OCI-LY1 (cell line): ENCODE measurements at regions not wholly inside any gene's neighbourhood (a gene's known extent, or its start where the extent isn't known, plus 50 kb on each side); places are given as distances from the start of the nearest gene placed in this dataset.

Source experiments
- H2AFZ ChIP-seq: fragments of 200-600 bp; sonication (generic), shearing (Covaris generic); 2 replicates; pipeline ENCODE4 v1.6.0; 2014; ENCODE audit warnings: antibody characterized with exemption, mild to moderate bottlenecking, low read length
- H3F3A ChIP-seq: fragments of 200-600 bp; sonication (generic), shearing (Covaris generic); 2 replicates; pipeline ENCODE4 v1.6.0; 2014; ENCODE audit warnings: mild to moderate bottlenecking, antibody characterized with exemption, low read length, moderate library complexity; ENCODE audit not compliant: insufficient read depth
- H3K27ac ChIP-seq: fragments of 200-600 bp; sonication (generic); 2 replicates; pipeline ENCODE4 v1.5.1; 2014; ENCODE audit warnings: low read length, mixed run types, mild to moderate bottlenecking, low read depth; ENCODE audit not compliant: poor library complexity, severe bottlenecking
- H3K27me3 ChIP-seq: fragments of 200-600 bp; sonication (generic); 2 replicates; pipeline ENCODE4 v1.6.0; 2014; ENCODE audit warnings: antibody characterized with exemption, mild to moderate bottlenecking, low read length, moderate library complexity; ENCODE audit not compliant: insufficient read depth
- H3K36me3 ChIP-seq: fragments of 200-600 bp; sonication (generic); 2 replicates; pipeline ENCODE4 v1.6.1; 2014; ENCODE audit warnings: mild to moderate bottlenecking, antibody characterized with exemption, low read length, moderate library complexity, mixed read lengths; ENCODE audit not compliant: insufficient read depth
- H3K4me1 ChIP-seq: fragments of 200-600 bp; sonication (generic); 2 replicates; pipeline ENCODE4 v1.5.1; 2014; ENCODE audit warnings: mild to moderate bottlenecking, low read length, moderate library complexity; ENCODE audit not compliant: insufficient read depth, severe bottlenecking
- H3K4me2 ChIP-seq: fragments of 200-600 bp; sonication (generic), shearing (Covaris generic); 2 replicates; pipeline ENCODE4 v1.6.1; 2014; ENCODE audit warnings: low read length
- H3K4me3 ChIP-seq: fragments of 200-600 bp; sonication (generic); 2 replicates; pipeline ENCODE4 v1.5.1; 2014; ENCODE audit warnings: low read length, low read depth, mild to moderate bottlenecking, mixed read lengths; ENCODE audit not compliant: poor library complexity, severe bottlenecking
- H3K79me2 ChIP-seq: fragments of 200-600 bp; shearing (Covaris generic); 2 replicates; pipeline ENCODE4 v1.6.1; 2016; ENCODE audit warnings: mixed run types, low read length, mixed read lengths; ENCODE audit not compliant: insufficient read depth
- H3K9ac ChIP-seq: fragments of 200-600 bp; sonication (generic), shearing (Covaris generic); 2 replicates; pipeline ENCODE4 v1.6.1; 2014; ENCODE audit warnings: mild to moderate bottlenecking, low read length, mixed read lengths
- H3K9me2 ChIP-seq: fragments of 200-600 bp; sonication (generic), shearing (Covaris generic); 2 replicates; pipeline ENCODE4 v1.6.1; 2014; ENCODE audit warnings: low read depth, mild to moderate bottlenecking, low read length, mixed read lengths
- H3K9me3 ChIP-seq: fragments of 200-600 bp; shearing (Covaris generic); 2 replicates; pipeline ENCODE4 v1.6.1; 2014; ENCODE audit warnings: low read length, mixed read lengths
- H4K20me1 ChIP-seq: fragments of 200-600 bp; sonication (generic), shearing (Covaris generic); 2 replicates; pipeline ENCODE4 v1.6.0; 2016; ENCODE audit warnings: mild to moderate bottlenecking, low read length; ENCODE audit not compliant: insufficient read depth
- EZH2 ChIP-seq: fragments of 200-600 bp; sonication (generic), shearing (Covaris generic); IDR thresholded peaks from 2 replicates; pipeline ENCODE4 v1.8.0; 2017; ENCODE audit warnings: borderline replicate concordance, mixed run types, mild to moderate bottlenecking, antibody characterized with exemption, low read length, moderate library complexity, mixed read lengths
- TF ChIP-seq, protein P1 (sequence below): fragments of 200-600 bp; sonication (generic), shearing (Covaris generic); IDR thresholded peaks from 2 replicates; pipeline ENCODE4 v1.5.1; 2017; ENCODE audit warnings: mild to moderate bottlenecking, antibody characterized with exemption, low read length, moderate library complexity, mixed read lengths

GRCh38 chr6:1244941-1245340 lies 67.0 kb upstream of the FOXQ1 start:
- no peaks in the 10 kb centered on the region for H3K36me3 ChIP-seq
- no peaks in the 10 kb centered on the region for H3K27me3 ChIP-seq
- no peaks in the 10 kb centered on the region for H3F3A ChIP-seq
- no peak overlapping the region for H3K27ac ChIP-seq
- H3K79me2 ChIP-seq: no peaks in the 10 kb centered on the region
- no peak overlapping the region for H3K9ac ChIP-seq
- no peak overlapping the region for H3K4me3 ChIP-seq
- H3K4me2 ChIP-seq: no peak overlapping the region
- H3K4me1 ChIP-seq: no peaks in the 10 kb centered on the region
- no peaks in the 10 kb centered on the region for H3K9me3 ChIP-seq
- H3K9me2 ChIP-seq: no peaks in the 10 kb centered on the region
- H4K20me1 ChIP-seq: no peaks in the 10 kb centered on the region
- H2AFZ ChIP-seq: no peak overlapping the region
- TF ChIP-seq, protein P1, sequence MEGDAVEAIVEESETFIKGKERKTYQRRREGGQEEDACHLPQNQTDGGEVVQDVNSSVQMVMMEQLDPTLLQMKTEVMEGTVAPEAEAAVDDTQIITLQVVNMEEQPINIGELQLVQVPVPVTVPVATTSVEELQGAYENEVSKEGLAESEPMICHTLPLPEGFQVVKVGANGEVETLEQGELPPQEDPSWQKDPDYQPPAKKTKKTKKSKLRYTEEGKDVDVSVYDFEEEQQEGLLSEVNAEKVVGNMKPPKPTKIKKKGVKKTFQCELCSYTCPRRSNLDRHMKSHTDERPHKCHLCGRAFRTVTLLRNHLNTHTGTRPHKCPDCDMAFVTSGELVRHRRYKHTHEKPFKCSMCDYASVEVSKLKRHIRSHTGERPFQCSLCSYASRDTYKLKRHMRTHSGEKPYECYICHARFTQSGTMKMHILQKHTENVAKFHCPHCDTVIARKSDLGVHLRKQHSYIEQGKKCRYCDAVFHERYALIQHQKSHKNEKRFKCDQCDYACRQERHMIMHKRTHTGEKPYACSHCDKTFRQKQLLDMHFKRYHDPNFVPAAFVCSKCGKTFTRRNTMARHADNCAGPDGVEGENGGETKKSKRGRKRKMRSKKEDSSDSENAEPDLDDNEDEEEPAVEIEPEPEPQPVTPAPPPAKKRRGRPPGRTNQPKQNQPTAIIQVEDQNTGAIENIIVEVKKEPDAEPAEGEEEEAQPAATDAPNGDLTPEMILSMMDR: no peak
- no peak for TF ChIP-seq EZH2

GRCh38 chr6:1244278-1244677 lies 67.6 kb upstream of the FOXQ1 start:
- TF ChIP-seq, protein P1: no peak
- TF ChIP-seq EZH2: no peak
- no peak overlapping the region for H3K4me2 ChIP-seq
- H3K27ac ChIP-seq: no peak overlapping the region
- H3K36me3 ChIP-seq: no peaks in the 10 kb centered on the region
- no peaks in the 10 kb centered on the region for H3F3A ChIP-seq
- no peaks in the 10 kb centered on the region for H3K27me3 ChIP-seq
- H3K4me1 ChIP-seq: no peaks in the 10 kb centered on the region
- H2AFZ ChIP-seq: no peak overlapping the region
- no peak overlapping the region for H3K9ac ChIP-seq
- H3K9me2 ChIP-seq: no peaks in the 10 kb centered on the region
- no peaks in the 10 kb centered on the region for H4K20me1 ChIP-seq
- no peaks in the 10 kb centered on the region for H3K9me3 ChIP-seq
- H3K79me2 ChIP-seq: no peaks in the 10 kb centered on the region
- no peak overlapping the region for H3K4me3 ChIP-seq

DNA sequence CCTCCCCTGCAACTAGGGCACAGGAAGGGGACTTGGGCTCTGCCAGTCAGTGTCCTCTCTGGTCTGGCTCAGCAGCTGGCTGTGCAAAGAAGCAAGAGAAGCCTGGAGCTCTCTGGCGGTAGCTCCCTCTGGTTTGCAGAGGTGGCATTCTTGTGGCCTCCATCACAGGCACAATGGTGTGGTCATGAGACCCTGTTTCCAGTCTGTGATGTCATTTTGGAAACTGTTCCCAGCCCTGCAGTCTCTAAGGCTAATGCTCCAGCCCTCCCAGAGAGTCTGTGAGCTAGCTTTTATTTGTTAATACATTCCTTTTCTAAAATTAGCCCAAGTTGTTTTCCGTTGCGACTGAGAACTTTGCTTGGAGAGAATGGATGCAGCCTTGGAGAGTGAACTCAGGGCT lies 69.5 kb upstream of the FOXQ1 start:
- Histone ChIP-seq H3K9ac (no peak overlapping the region), H3F3A (no peaks in the 10 kb centered on the region), H2AFZ (no peak overlapping the region), H3K9me3 (no peaks in the 10 kb centered on the region), H3K4me1 (no peaks in the 10 kb centered on the region), H3K36me3 (no peaks in the 10 kb centered on the region), H3K4me2 (no peak overlapping the region), H3K27me3 (no peaks in the 10 kb centered on the region), H3K9me2 (no peaks in the 10 kb centered on the region), H4K20me1 (no peaks in the 10 kb centered on the region), H3K79me2 (no peaks in the 10 kb centered on the region), H3K27ac (no peak overlapping the region), H3K4me3 (no peak overlapping the region)
- no peak for TF ChIP-seq EZH2
- TF ChIP-seq, protein P1: no peak
